Stimulated activated CD8-positive, alpha-beta memory T cell treated with anti-CD3 and anti-CD28 coated beads, Interleukin-2, amount 100 ng/mL, for 48 hours (primary cell): ENCODE measurements at regions not wholly inside any gene's neighbourhood (a gene's known extent, or its start where the extent isn't known, plus 50 kb on each side); places are given as distances from the start of the nearest gene placed in this dataset.
"Not testable (repeated sequence)": the region's sequence is repeated elsewhere in the genome, so short reads cannot be mapped to it uniquely, and the experiment has no call there.

Source experiments
- DNase-seq, 2 donors: peaks; one replicate each; pipeline ENCODE4 v3.0.0-alpha.2; 2020; ENCODE audit warnings: low read depth in 2 of 2

DNA sequence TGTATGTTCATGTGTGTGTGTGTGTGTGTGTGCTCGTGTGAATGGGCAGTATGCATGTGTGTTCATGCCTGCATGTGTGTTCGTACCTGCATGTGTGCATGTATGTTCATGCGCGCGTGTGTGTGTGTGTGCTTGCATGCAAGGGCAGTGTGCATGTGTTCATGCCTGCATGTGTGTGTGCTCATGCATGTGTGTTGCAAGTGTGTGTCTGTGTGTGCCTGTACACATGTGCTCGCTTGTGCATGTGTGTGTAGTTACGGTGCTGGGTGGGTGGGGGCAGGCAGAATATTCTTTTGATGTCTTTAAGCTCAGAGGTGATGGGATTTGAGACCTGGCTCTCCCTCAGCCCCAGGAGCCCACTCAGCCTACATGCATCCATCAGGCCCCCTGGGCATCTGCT, 822.1 kb downstream of the BRD1 start:
- DNase-seq = no peak

GRCh38 chr22:49004484-49005399, 822.9 kb downstream of the BRD1 start:
- no peak for DNase-seq

DNA sequence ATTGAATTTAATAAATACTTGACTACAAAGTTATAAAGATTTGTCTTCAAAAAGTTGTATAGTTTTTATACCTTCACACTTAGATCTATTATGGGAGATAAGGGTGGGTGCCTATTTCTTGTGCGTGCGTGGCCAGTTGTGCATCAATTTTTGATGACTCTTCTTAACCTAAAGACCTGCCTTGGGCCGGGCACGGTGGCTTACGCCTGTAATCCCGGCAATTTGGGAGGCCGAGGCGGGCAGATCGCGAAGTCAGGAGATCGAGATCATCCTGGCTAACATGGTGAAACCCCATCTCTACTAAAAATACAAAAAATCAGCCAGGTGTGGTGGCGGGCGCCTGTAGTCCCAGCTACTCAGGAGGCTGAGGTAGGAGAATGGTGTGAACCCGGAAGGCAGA, 830.1 kb downstream of the BRD1 start:
- not testable (repeated sequence) for DNase-seq

DNA sequence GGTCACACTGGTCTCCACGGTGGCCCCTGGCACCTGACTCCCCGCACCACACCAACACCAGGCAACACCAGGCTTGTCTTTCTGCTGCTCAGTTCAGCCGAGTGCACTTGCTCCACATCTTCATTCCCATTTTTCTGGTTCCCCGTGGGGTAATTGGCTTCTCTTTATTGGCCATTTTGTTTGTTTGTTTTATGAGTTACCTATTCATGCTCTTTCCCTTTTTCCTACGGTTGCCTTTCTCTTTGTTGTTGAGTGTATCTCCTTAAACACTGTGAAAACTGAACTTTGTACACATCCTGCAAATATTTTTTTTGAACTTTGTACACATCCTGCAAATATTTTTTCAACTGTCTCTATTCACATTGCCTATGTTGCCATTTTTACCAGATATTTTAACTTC, 834.0 kb downstream of the BRD1 start:
- no peak for DNase-seq

DNA sequence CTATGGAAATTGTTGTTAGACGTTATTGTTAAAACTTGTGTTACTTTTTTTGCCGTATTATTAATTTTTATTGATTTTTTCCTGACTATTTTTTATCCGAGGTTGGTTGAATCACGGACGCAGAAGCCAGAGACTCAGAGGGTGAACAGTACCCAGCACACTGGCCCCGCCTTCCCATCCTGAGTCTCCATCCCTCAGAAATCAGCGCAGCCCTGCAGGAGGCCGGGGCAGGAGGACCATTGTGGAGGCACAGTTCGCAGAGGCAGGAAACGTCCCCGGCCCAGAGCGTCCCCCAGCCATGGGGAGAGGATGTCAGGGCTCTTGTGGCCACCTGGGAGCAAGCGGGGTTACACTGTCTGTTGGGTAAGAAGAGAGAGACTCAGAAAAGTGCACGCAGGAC, 843.0 kb downstream of the BRD1 start:
- DNase-seq = no peak

GRCh38 chr22:48982321-48982905, 845.3 kb downstream of the BRD1 start:
- no peak for DNase-seq

DNA sequence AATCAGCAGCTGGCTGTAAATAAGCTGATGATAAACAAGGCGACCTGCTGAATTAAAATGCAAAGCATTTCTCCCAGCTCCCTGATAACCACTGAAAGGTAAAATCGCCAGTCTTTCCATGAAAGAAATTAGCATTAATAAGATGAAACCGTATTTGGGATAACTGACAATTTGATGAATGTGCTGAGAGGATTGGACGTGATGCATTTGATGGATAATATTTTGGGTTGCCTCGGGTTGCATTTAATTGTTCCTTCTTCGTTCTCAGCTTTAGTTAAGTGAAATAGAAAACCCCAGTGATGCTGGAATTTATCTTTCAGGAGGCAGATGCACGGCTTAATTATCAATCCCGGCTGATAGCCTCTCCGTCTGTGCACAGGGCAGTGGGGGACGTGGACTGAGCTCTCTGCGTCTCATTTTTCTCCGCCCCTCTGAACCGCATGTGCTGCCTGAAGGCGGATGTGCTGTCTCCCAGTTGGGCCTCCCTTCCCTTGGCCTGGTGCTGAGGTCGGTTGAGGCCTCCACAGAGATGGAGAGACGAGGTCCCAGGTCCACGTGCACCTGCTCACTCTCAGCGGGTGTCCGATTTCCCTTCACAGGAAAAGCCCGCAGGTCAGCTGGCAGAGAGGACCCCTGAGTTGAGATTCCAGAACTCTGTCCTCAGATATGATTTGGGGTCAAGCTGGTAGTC, 846.2 kb downstream of the BRD1 start:
- DNase-seq = no peak

- no peak for DNase-seq
These were observed 846.8 kb downstream of the BRD1 start for GRCh38 chr22:48980918-48981317.

GRCh38 chr22:48980409-48980808, 847.3 kb downstream of the BRD1 start:
- DNase-seq = no peak

DNA sequence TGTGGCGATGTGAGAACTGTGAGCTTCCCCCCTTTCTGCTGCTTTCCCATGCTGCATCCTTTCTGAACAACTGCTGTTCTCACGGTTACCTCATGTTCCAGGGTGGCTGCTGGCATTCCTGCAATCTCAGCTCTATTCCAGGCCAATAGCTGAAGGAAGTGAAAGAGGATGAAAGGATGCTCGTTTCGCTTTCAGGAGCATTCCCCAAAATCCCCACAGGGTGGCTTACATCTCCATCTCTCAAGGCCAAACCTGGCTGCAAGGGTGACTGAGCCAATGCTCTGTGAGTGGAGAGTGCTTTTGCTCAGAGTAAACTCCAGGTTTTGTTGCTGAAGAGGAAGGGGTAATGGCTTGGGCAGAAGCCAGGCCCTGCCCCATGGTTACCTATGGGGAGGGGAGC, 848.2 kb downstream of the BRD1 start:
- no peak for DNase-seq

- no peak for DNase-seq
These were observed 850.8 kb downstream of the BRD1 start for GRCh38 chr22:48976556-48977535.

DNA sequence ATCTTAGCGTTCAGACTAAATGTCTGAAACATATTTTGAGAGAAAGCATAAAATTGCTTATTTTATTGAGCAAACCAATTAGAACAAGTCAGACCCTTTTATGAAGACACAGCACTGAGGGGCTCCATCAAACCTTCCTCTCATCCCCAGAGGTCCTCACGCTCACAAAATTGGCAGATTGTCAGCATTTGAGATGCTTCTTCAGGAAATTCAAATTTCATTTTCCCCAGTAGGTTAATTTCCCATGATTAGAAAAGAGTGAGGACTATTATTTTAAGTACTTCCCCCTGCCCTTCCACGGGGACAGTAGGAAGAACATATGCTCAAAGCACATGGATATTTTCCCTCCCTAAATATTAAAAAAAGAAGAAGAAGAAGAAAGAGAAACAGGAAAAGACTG, 851.8 kb downstream of the BRD1 start:
- no peak for DNase-seq

DNA sequence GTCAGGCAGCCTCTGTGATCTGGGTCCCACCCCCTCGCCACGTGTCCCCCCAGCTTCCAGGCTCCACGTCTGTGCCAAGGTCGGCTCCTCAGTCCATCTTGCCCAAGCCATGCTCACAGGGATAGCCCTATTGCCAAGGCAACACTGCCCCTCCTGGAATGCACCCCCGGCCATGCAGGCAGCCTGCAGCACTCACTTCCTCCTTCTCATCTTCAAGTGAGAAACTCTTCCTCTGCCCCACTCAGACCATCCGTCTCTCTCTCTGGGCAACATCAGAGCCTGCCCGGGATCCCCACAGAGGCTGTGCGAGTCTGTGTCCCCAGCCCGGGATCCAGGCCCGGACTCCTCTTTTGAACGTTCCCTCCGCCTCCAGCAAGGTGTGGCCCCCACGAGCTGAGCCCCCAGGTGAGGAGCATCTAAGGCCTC, 852.3 kb downstream of the BRD1 start:
- no peak for DNase-seq

DNA sequence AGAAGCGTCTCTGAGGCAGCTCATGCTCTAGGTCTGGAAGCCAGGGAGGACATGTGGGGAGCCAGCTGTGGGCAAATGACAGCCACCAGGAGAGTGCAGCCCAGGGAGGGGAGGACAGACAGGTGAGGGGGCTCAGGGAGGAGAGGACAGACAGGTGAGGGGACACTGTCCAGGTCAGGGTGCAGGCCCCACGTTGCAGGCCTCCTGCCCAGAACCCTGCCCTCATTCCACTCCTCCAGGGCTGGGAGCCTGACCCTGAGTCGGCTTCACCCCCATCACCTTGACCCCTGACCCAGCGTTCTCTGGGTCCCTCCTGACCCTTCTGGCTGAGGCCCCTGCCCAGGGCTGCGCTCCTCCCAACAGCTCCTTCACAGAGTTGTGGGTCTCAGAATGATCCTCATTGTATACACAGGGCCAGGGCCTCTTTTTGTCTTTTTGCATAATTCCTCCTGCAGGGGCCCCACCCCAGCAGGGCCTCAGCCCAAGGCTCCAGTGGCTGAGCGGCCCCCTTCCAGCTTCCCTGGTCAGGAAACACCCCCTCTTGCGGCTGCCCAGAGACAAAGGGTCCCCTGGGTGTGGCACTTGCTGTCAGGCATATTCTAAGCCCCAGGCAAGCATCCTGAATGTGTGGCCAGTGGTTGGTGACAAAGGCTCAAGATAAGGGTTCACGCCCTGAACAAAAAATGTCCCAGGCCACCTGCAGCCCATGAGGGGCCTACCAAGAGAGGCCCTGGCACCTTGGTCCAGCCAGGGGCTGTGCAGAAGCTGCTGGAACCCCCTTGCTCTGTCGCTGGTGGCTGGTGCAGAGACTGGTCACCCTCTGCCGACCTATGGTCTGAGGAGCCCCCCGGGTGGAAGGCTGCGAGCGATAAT, 853.0 kb downstream of the BRD1 start:
- no peak for DNase-seq

DNA sequence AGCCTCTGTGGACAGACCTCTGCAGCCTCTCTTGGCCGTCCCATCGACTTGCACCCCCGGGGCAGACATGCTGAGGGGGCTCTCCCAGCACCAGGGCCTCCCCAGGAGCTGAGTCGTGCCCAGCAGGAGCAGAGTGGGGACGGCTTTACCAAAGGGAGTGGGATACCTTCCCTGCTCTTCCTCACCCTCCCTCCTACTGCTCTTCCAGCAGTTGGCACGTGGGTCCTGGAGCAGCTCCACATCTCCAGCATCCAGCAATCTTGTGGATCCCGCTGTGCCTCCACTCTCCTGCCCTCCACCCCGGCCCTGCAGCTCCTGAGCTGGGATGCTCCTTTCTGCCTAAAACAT, 854.0 kb downstream of the BRD1 start:
- no peak for DNase-seq

DNA sequence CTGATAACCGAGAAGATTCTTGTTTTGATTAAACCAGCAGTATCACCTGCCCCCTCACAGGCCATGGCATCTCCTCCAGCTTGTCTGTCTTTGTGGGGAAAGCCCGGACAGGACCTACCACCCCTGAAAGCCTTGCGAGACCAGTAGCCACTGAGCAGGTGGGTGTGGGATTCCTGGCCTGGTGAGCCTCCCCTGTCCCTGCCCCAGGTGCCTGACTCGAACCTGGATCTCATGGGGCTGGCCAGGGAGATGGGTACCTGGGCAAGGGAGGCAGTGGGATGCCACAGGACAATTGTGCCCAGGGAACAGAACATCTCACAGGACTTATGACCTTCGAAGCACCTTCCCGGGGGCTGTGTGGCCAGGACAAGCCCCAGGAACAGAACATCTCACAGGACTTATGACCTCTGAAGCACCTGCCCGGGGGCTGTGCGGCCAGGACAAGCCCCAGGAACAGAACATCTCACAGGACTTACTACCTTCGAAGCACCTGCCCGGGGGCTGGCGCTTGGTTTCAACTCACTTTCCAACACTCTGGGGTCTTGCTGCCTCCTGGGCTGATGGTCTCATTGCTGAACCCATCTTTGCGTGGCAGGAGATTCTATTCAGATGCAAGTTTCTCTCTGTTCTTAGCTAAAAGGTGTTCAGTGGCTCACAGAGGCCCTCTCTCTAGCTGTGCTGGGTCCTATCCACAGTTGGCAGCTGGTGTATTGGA, 854.5 kb downstream of the BRD1 start:
- no peak for DNase-seq

DNA sequence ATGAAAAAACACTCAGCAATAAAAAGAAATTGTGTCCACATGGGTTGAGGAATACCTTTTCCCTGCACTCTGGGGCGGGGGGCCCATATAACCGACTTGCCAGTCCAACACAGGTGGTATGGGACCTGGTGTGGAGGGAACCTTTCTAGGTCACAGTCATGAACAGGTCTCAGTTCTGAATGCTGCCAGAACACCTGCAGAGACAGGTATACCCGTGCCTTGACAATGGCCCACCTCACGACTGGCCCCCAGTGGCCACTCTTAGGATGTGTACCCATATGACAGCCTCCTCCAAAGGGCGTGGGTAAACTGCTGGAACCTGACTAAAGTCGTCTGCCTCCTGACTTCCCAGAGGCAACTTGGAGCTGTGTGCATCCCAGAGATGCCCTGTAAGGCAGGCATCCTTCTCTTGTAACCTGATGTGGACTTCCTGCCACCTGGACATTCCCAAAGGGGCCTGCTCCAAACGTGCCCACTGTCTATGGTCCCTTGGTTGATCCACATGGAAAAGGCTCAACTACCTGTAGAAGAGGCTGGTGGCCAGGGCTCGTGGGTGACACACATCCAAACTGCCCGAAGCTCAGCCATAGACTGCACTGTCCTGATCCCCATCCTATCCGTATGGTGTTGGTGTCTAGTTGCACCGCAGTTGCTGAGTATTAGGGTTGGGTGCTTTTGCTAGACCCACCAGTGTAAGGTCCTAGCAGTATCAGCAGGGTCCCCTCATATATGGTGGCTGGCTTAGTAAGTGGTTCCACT, 859.3 kb downstream of the BRD1 start:
- no peak for DNase-seq

GRCh38 chr22:48963405-48963804, 864.3 kb downstream of the BRD1 start:
- no peak for DNase-seq

DNA sequence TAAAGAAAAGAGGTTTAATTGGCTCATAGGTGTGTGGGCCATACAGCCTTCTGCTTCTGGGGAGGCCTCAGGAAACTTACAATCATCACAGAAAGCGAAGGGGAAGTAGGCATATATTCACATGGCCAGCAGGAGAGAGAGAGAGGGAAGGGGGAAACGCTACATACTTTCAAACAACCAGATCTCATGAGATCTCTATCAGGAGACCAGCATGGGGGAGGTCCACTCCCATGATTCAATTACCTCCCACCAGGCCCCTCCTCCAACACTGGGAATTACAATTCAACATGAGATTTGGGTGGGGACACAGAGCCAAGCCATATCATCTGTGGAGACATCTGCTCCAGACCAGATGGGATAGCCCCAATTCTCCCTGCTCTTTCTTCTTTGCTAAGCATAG, 866.0 kb downstream of the BRD1 start:
- no peak for DNase-seq
